NCI-H2107 treated with DMSO at 0.1 percent for 48 hours (cell line): ENCODE measurements at regions not wholly inside any gene's neighbourhood (a gene's known extent, or its start where the extent isn't known, plus 50 kb on each side); places are given as distances from the start of the nearest gene placed in this dataset.
"Not testable (repeated sequence)": the region's sequence is repeated elsewhere in the genome, so short reads cannot be mapped to it uniquely, and the experiment has no call there.

Experiments used
- DNase-seq: peaks from one replicate; lab custom pipeline; 2025; ENCODE audit not compliant: unreplicated experiment; lab: John Stamatoyannopoulos, UW

DNA sequence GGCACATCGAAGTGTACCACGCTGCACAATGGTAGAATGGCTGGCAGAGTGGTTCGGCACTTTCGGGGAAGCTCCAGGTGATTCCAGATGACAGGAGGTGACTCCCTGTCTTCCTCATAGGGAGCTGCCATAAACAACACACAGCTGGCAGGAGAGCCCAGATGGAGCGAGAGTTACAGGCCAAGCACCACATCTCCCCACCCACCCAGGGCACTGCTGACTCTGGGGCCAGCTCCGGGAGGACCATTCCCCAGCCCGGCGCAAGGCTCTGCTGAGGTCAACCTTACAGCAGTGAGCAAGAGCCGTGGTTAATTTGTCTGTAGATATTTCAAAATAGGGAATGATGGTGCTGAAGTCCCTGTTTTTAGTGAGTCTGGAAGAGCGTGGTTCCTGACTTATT lies 78.8 kb upstream of the HMGXB4 start:
- DNase-seq = no peak

- no peak for DNase-seq
Measured at GRCh38 chr22:35183917-35184316, 73.4 kb upstream of the HMGXB4 start.

DNA sequence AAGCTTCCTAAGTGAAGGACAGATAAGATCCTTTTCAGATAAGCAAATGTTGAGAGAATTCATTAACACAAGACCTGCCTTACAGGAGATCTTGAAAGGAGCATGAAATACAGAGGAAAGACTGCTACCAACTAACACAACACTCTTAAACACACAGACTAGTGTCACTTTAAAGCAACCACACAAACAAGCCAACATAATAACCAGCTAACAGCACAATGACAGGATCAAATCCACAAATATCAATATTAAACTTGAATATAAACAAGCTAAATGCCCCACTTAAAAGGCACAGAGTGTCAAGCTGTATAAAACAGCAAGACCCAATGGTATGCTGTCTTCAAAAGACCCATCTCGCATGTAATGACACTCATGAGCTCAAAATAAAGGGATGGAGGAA lies 70.8 kb upstream of the HMGXB4 start:
- DNase-seq = no peak

DNA sequence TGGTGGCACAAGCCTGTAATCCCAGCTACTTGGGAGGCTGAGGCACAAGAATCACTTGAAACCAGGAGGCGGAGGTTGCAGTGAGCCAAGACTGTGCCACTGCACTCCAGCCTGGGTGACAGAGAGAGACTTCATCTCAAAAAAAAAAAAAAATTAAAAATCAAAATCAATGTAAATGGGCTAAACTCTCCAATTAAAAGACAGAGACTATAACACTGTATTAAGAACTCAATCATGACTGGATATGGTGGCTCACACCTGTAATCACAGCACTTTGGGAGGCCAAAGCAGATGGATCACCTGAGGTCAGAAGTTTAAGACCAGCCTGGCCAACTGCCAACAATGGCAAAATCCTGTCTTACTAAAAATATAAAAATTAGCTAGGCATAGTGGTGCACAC lies 68.4 kb upstream of the HMGXB4 start:
- not testable (repeated sequence) for DNase-seq

- DNase-seq = no peak
Measured at GRCh38 chr22:35189559-35189958, 67.7 kb upstream of the HMGXB4 start.

GRCh38 chr22:35191412-35191811 lies 65.9 kb upstream of the HMGXB4 start:
- no peak for DNase-seq

DNA sequence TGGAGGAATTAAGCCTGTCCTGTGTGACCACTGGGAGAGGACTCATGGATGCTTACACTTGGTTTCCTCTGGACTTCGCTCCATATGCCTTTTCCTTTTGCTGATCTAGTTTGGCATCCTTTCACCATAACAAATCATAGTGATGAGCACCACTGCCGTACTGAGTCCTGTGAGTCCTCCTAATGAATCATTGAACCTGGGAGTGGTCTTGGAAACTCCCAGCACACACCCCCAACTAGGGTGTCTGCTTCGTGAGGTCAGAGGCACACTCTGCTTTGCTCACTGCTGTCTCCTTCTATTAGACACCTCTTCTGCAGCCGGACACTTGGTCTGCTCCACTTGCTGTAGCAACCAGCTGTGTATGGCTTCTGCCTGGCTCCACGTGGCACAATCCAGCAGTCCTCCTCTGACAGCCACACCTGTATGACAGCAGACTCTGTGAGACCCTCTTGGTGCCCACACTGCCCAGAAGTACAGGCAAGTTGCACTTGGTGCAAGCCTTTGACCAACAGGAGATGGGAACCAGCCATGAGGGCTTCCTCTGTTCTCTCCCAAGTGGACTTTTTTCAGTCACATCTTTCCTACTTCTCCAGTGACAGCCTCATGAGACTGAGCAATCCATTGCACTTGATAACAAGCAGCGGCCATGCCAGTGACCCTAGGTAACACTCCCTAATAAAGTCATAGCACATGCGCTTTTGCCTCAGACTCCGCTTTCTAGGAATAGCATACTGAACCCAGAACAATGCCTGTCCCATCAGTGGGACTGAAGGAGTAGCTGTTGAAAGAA lies 65.0 kb upstream of the HMGXB4 start:
- DNase-seq = no peak

GRCh38 chr22:35195226-35195625 lies 62.1 kb upstream of the HMGXB4 start:
- DNase-seq = no peak

DNA sequence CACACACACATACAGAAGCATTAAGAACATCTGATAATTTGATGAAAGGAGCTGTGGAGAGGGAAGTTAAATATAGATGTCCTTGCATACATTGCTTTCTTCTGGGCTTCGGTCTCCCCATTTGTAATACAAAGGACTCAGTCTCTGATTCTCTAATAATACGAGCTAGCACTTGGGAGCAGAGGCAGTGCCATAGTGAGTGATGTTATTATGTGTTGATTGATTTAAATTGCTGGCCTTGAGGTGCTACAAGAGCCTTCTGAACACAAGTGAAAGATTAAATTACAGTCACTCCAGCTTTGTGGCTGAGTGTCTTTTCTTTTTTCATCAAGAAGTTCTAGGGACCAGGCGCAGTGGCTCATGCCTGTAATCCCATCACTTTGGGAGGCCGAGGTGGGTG lies 61.5 kb upstream of the HMGXB4 start:
- peak; percentile 83 for DNase-seq

DNA sequence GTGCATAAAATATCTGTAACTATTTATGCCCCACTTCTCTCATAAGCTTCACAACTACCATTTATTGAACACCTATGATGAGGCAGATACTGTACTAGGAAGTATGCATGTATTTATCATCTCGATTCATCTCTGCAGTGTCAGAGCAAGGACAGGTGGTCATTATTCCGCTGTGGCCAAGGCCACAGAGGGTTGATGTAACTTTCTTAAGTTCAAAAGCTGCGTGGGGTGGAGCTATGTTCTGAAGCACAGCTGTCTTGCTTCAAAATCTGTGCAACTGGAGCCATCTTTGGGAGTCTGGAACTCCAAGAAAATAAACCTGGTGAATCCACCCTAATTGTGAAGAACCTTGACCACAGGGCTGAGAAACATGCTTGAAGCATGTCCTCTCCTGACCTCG lies 60.2 kb upstream of the HMGXB4 start:
- no peak for DNase-seq

DNA sequence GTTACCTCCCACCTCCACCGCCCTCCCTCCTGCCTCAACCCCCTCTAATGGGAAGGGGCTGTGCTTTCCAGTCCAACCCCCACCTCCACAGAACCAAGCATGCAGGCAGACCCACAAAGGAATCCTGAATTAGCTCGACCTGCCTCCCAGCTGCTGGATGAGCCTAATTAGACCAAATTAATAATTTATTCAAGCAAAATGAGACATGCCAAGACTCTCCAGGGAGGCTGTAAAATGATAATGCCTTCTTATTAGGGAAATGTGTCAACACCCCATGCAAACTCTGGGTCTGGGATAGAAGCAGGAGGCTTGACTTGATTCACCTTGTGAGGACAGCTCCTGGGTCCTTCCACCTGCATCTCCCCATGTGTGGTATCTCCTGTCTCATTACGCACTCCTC lies 59.4 kb upstream of the HMGXB4 start:
- no peak for DNase-seq

DNA sequence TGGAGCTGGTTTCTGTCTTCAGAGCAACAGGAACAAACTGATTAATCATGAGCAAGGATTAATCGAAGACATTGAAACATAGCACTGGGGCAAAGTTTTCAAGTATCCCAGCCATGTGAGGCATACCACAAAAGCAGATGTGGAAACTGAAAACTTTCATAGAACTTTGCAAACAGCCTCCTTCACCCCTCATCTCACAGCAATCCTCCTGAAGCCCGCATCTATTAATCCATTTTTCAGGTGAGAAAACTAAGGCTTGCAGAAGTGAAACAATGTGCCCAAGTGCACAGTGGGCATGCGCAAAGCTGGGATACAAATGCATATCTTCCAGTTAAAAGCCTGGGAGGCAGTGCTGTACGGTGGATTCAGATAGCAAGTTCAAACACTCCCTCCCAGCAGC lies 58.6 kb upstream of the HMGXB4 start:
- no peak for DNase-seq

GRCh38 chr22:35202376-35202775 lies 54.9 kb upstream of the HMGXB4 start:
- DNase-seq = no peak

DNA sequence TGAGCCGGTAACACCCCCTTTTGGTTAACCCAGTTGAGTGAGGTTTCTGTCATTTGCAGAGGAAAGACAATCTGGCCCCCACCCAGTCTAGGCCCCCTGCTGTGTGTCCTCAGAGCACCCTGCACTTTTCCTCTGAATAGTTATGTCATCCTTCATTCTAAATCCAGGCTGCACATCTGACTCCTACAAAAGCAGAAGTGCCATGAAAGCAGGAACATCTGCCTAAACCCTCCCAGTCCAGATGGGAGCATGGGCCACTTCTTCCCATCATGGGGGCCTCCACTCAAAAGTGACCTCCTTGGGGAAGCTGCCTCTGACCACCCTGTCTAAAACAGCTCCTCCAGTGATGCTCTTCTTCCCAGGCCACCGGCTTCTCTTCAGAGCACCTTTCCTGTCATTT lies 53.7 kb upstream of the HMGXB4 start:
- no peak for DNase-seq

DNA sequence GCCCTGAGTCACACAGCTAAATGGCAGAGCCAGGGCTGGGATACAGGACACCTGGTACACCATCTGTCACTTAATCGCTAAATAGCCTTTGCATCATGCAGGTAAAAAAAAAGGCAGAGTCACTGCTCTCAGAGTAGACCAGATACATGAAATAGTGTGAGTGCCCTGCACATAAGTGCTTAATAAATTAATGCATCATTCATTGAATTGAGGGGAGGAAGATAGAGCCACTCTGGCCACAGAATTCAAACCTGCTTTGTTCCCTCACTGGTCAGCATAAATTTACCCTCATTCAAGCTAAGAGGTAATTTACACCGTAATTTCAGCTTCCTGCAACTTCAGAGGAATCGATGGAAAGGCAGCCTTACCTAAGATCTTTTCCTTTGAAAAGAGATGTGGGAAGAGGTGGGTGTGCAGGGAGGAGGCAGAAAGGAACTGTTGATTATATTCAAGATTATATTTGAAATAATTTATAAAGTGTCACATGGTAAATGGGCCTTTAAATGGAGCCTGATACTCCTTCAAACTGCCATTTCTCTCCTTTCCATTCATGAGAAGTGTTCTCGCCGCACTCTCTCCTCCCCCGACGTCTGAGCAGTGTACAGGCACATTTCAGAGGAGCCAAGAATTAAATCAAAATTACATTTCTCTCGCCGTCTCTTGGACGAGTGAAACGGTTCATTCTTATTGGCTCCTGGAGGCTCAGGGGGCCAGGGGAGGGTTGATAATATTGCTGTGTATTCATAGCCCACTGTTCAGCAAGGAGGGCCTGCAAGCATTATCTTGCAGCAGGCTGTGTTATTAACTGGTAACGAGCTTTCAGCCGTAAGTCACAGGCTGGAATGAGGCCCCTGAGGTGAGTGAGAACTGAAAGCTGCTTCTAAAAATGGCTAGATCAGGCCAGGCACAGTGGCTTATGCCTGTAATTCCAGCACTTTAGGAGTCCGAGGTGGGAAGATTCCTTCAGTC lies 52.2 kb upstream of the HMGXB4 start:
- DNase-seq = no peak

DNA sequence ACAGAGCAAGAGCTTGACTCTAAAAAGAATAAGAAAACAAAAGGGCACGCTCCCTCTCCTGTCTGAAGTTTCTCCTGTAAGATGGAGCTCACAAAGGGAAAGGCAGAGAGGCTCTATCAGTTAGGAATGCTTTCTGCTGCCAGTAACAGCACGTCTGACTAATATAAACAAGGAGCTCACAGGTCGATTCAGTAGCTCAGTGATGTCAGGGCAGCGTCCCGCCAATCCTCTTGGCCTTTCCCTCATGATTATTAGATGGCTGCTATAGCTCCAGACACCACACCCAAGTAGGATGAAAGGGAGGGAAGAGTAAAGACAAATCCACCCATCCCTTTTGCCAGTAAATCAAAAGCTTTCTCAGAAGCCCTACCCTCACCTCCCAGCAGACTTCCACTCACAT lies 51.3 kb upstream of the HMGXB4 start:
- DNase-seq = no peak

DNA sequence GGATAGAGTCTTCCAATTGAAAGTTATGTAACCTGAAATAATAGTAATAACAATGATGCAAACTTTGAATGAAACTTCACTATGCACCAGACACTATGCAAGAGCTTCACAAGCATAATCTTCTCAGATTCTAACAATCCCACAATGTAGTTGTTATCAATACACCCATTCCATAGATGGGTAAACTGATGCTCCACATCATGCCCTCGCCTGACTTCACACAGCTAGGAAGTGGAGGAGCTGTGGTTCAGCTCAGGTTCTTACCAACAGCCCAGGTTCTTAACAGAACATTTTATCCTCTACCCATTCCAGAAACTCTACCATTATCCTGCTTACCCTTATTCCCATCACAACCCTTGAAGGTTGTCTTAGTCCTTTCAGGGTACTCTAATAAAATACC lies 50.4 kb upstream of the HMGXB4 start:
- no peak for DNase-seq
